ENCODE measurements at regions not wholly inside any gene's neighbourhood (a gene's known extent, or its start where the extent isn't known, plus 50 kb on each side); places are given as distances from the start of the nearest gene placed in this dataset.

DNA sequence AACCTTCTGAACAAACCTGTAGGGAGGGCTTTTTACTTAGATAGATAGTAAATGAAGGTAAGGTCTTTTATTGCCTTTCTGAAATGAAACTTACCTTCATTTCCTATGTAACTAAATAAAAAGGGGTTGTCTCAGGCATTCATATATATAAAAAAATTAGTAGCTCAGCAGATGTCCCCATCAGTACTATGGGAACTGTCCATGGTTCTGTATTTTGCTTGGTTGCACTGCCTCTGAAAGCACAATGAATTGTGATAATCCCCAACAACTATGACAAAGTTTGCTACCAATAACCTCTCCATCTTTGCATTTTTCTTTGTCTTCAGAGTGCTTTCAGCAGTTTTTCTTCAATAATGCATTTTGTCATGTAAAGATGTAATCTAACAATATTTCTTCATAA is 222.4 kb downstream of the SLIT2 start:
- no peak overlapping the region for H3K4me2 ChIP-seq (ENCODE audit: insufficient read depth, low read length, poor library complexity, severe bottlenecking)
- H4K8ac ChIP-seq (ENCODE audit: low read depth, low read length) = no peak overlapping the region
- no peak overlapping the region for H3K18ac ChIP-seq (ENCODE audit: low read length)
- no peak overlapping the region for H4K91ac ChIP-seq (ENCODE audit: low read depth, low read length, poor library complexity)
- no peak overlapping the region for H2BK15ac ChIP-seq (ENCODE audit: low read length)
- H3K9ac ChIP-seq (ENCODE audit: low read depth, low read length, poor library complexity) = no peak overlapping the region
- no peak overlapping the region for H3K14ac ChIP-seq (ENCODE audit: low read length)
- H2AK5ac ChIP-seq (ENCODE audit: low read depth, low read length) = no peak overlapping the region
- no peak overlapping the region for H3K23ac ChIP-seq (ENCODE audit: low read depth, low read length, poor library complexity)
- H3K36me3 ChIP-seq (replicated peaks in 1 of 2; ENCODE audit: control insufficient read depth in 2 of 2, insufficient read depth in 2 of 2, low read length in 2 of 2) = no peaks in the 10 kb centered on the region
- no peak overlapping the region for H3K27ac ChIP-seq (replicated peaks; ENCODE audit: low read length)
- H3K4me3 ChIP-seq (ENCODE audit: low read length in 2 of 2) = no peak overlapping the region
- no peak overlapping the region for H2BK120ac ChIP-seq (ENCODE audit: low read depth, low read length)
- H3K27me3 ChIP-seq (ENCODE audit: control insufficient read depth in 3 of 3, insufficient read depth in 3 of 3, low read depth in 1 of 3, low read length in 3 of 3) = no peaks in the 10 kb centered on the region
- DNase-seq (ENCODE audit: low spot score) = no peak
- H3K79me1 ChIP-seq (ENCODE audit: low read depth, low read length) = no peaks in the 10 kb centered on the region
- no peak overlapping the region for H2BK5ac ChIP-seq (ENCODE audit: low read length)
- H3K9me3 ChIP-seq (replicated peaks in 1 of 2; ENCODE audit: control insufficient read depth in 2 of 2, insufficient read depth in 1 of 2, low read depth in 1 of 2, low read length in 2 of 2) = no peaks in the 10 kb centered on the region
- H3K4me1 ChIP-seq (ENCODE audit: control insufficient read depth in 2 of 2, insufficient read depth in 1 of 2, low read depth in 1 of 2, low read length in 2 of 2) = no peaks in the 10 kb centered on the region
- H3K4ac ChIP-seq (ENCODE audit: low read length) = no peak overlapping the region
- H2AFZ ChIP-seq (ENCODE audit: low read length) = no peak overlapping the region
- no peak overlapping the region for H2BK12ac ChIP-seq (ENCODE audit: low read length)

- no peak overlapping the region for H3K18ac ChIP-seq (ENCODE audit: low read length)
Measured at GRCh38 chr4:20478412-20478811, 221.8 kb upstream of the PACRGL start.

GRCh38 chr4:20480165-20480947 is 219.9 kb upstream of the PACRGL start:
- H3K27ac ChIP-seq (replicated peaks; ENCODE audit: low read length) = no peak overlapping the region
- WGBS, 2 donors (ENCODE audit: extremely low coverage in 2 of 2, insufficient read length in 2 of 2, insufficient replicate concordance in 1 of 2) = no CpG with 5 or more reads among the region's 7 CpGs

More at GRCh38 chr4:20478412-20478811, 221.8 kb upstream of the PACRGL start:
- Histone ChIP-seq H3K4ac (ENCODE audit: low read length) (no peak overlapping the region), H2BK15ac (ENCODE audit: low read length) (no peak overlapping the region), H3K14ac (ENCODE audit: low read length) (no peak overlapping the region), H4K8ac (ENCODE audit: low read depth, low read length) (no peak overlapping the region), H2BK5ac (ENCODE audit: low read length) (no peak overlapping the region), H2AFZ (ENCODE audit: low read length) (no peak overlapping the region), H2BK12ac (ENCODE audit: low read length) (no peak overlapping the region), H3K9ac (ENCODE audit: low read depth, low read length, poor library complexity) (no peak overlapping the region), H3K27me3 (ENCODE audit: control insufficient read depth in 3 of 3, insufficient read depth in 3 of 3, low read depth in 1 of 3, low read length in 3 of 3) (no peaks in the 10 kb centered on the region), H2AK5ac (ENCODE audit: low read depth, low read length) (no peak overlapping the region), H3K27ac (replicated peaks; ENCODE audit: low read length) (no peak overlapping the region), H3K23ac (ENCODE audit: low read depth, low read length, poor library complexity) (no peak overlapping the region), H3K4me2 (ENCODE audit: insufficient read depth, low read length, poor library complexity, severe bottlenecking) (no peak overlapping the region), H3K79me1 (ENCODE audit: low read depth, low read length) (no peaks in the 10 kb centered on the region), H3K4me3 (ENCODE audit: low read length in 2 of 2) (no peak overlapping the region), H3K36me3 (replicated peaks in 1 of 2; ENCODE audit: control insufficient read depth in 2 of 2, insufficient read depth in 2 of 2, low read length in 2 of 2) (peaks cover 0 to 4% of the 10 kb centered on the region in 2 donors), H2BK120ac (ENCODE audit: low read depth, low read length) (no peak overlapping the region), H3K4me1 (ENCODE audit: control insufficient read depth in 2 of 2, insufficient read depth in 1 of 2, low read depth in 1 of 2, low read length in 2 of 2) (no peaks in the 10 kb centered on the region), H3K9me3 (replicated peaks in 1 of 2; ENCODE audit: control insufficient read depth in 2 of 2, insufficient read depth in 1 of 2, low read depth in 1 of 2, low read length in 2 of 2) (no peaks in the 10 kb centered on the region), H4K91ac (ENCODE audit: low read depth, low read length, poor library complexity) (no peak overlapping the region)
- WGBS, 2 donors (ENCODE audit: extremely low coverage in 2 of 2, insufficient read length in 2 of 2, insufficient replicate concordance in 1 of 2) = no CpG with 5 or more reads among the region's 1 CpG
- no peak for DNase-seq (ENCODE audit: low spot score)

GRCh38 chr4:20483416-20483815 is 216.8 kb upstream of the PACRGL start:
- H3K79me1 ChIP-seq (ENCODE audit: low read depth, low read length) = no peaks in the 10 kb centered on the region
- H3K4me2 ChIP-seq (ENCODE audit: insufficient read depth, low read length, poor library complexity, severe bottlenecking) = no peak overlapping the region
- H2AFZ ChIP-seq (ENCODE audit: low read length) = no peak overlapping the region
- H4K8ac ChIP-seq (ENCODE audit: low read depth, low read length) = no peak overlapping the region
- DNase-seq (ENCODE audit: low spot score) = no peak
- H3K23ac ChIP-seq (ENCODE audit: low read depth, low read length, poor library complexity) = no peak overlapping the region
- H3K9ac ChIP-seq (ENCODE audit: low read depth, low read length, poor library complexity) = no peak overlapping the region
- no peak overlapping the region for H2BK15ac ChIP-seq (ENCODE audit: low read length)
- no CpG with 5 or more reads among the region's 1 CpG for WGBS, 2 donors (ENCODE audit: extremely low coverage in 2 of 2, insufficient read length in 2 of 2, insufficient replicate concordance in 1 of 2)
- H3K27ac ChIP-seq (replicated peaks; ENCODE audit: low read length) = no peak overlapping the region
- H4K91ac ChIP-seq (ENCODE audit: low read depth, low read length, poor library complexity) = no peak overlapping the region
- H3K9me3 ChIP-seq (replicated peaks in 1 of 2; ENCODE audit: control insufficient read depth in 2 of 2, insufficient read depth in 1 of 2, low read depth in 1 of 2, low read length in 2 of 2) = no peaks in the 10 kb centered on the region
- peaks cover 0 to 2% of the 10 kb centered on the region in 2 donors for H3K4me1 ChIP-seq (ENCODE audit: control insufficient read depth in 2 of 2, insufficient read depth in 1 of 2, low read depth in 1 of 2, low read length in 2 of 2)
- H3K14ac ChIP-seq (ENCODE audit: low read length) = no peak overlapping the region
- no peak overlapping the region for H2BK5ac ChIP-seq (ENCODE audit: low read length)
- H2AK5ac ChIP-seq (ENCODE audit: low read depth, low read length) = no peak overlapping the region
- no peak overlapping the region for H3K4ac ChIP-seq (ENCODE audit: low read length)
- H3K36me3 ChIP-seq (replicated peaks in 1 of 2; ENCODE audit: control insufficient read depth in 2 of 2, insufficient read depth in 2 of 2, low read length in 2 of 2) = peaks cover 0 to 12% of the 10 kb centered on the region in 2 donors
- H3K4me3 ChIP-seq (ENCODE audit: low read length in 2 of 2) = no peak overlapping the region
- no peaks in the 10 kb centered on the region for H3K27me3 ChIP-seq (ENCODE audit: control insufficient read depth in 3 of 3, insufficient read depth in 3 of 3, low read depth in 1 of 3, low read length in 3 of 3)
- no peak overlapping the region for H2BK12ac ChIP-seq (ENCODE audit: low read length)
- H3K18ac ChIP-seq (ENCODE audit: low read length) = no peak overlapping the region
- no peak overlapping the region for H2BK120ac ChIP-seq (ENCODE audit: low read depth, low read length)

More at GRCh38 chr4:20480165-20480947, 219.9 kb upstream of the PACRGL start:
- H3K4me3 ChIP-seq (ENCODE audit: low read length in 2 of 2) = no peak overlapping the region
- H2BK15ac ChIP-seq (ENCODE audit: low read length) = no peak overlapping the region
- no peak overlapping the region for H4K91ac ChIP-seq (ENCODE audit: low read depth, low read length, poor library complexity)
- no peak overlapping the region for H3K23ac ChIP-seq (ENCODE audit: low read depth, low read length, poor library complexity)
- no peak for DNase-seq (ENCODE audit: low spot score)
- no peak overlapping the region for H2BK5ac ChIP-seq (ENCODE audit: low read length)
- no peak overlapping the region for H3K9ac ChIP-seq (ENCODE audit: low read depth, low read length, poor library complexity)
- no peaks in the 10 kb centered on the region for H3K79me1 ChIP-seq (ENCODE audit: low read depth, low read length)
- no peak overlapping the region for H3K4me2 ChIP-seq (ENCODE audit: insufficient read depth, low read length, poor library complexity, severe bottlenecking)
- no peaks in the 10 kb centered on the region for H3K27me3 ChIP-seq (ENCODE audit: control insufficient read depth in 3 of 3, insufficient read depth in 3 of 3, low read depth in 1 of 3, low read length in 3 of 3)
- H3K4me1 ChIP-seq (ENCODE audit: control insufficient read depth in 2 of 2, insufficient read depth in 1 of 2, low read depth in 1 of 2, low read length in 2 of 2) = no peaks in the 10 kb centered on the region
- H2BK120ac ChIP-seq (ENCODE audit: low read depth, low read length) = no peak overlapping the region
- no peak overlapping the region for H3K4ac ChIP-seq (ENCODE audit: low read length)
- no peak overlapping the region for H4K8ac ChIP-seq (ENCODE audit: low read depth, low read length)
- H2AFZ ChIP-seq (ENCODE audit: low read length) = no peak overlapping the region
- peaks cover 0 to 5% of the 10 kb centered on the region in 2 donors for H3K36me3 ChIP-seq (replicated peaks in 1 of 2; ENCODE audit: control insufficient read depth in 2 of 2, insufficient read depth in 2 of 2, low read length in 2 of 2)
- H2BK12ac ChIP-seq (ENCODE audit: low read length) = no peak overlapping the region
- H3K14ac ChIP-seq (ENCODE audit: low read length) = no peak overlapping the region
- no peak overlapping the region for H3K18ac ChIP-seq (ENCODE audit: low read length)
- no peak overlapping the region for H2AK5ac ChIP-seq (ENCODE audit: low read depth, low read length)
- no peaks in the 10 kb centered on the region for H3K9me3 ChIP-seq (replicated peaks in 1 of 2; ENCODE audit: control insufficient read depth in 2 of 2, insufficient read depth in 1 of 2, low read depth in 1 of 2, low read length in 2 of 2)

Data from neuronal stem cell (in vitro differentiated cells).